WTC11 (cell line): ENCODE measurements at regions not wholly inside any gene's neighbourhood (a gene's known extent, or its start where the extent isn't known, plus 50 kb on each side); places are given as distances from the start of the nearest gene placed in this dataset.

Experiments
- ATF6 ChIP-seq: sonication (generic); formaldehyde crosslinking; IDR thresholded peaks from 2 replicates; pipeline ENCODE4 v1.8.1; 2023; ENCODE audit warnings: mild to moderate bottlenecking, missing genetic modification reagents
- FOXP1 ChIP-seq: sonication (generic); formaldehyde crosslinking; IDR thresholded peaks from 2 replicates; pipeline ENCODE4 v1.8.0; 2022; ENCODE audit warnings: missing genetic modification reagents, mild to moderate bottlenecking, moderate library complexity, borderline replicate concordance
- JUN ChIP-seq: sonication (generic); formaldehyde crosslinking; IDR thresholded peaks from 2 replicates; pipeline ENCODE4 v1.8.0; 2023; ENCODE audit warnings: mild to moderate bottlenecking, missing genetic modification reagents
- STAT6 ChIP-seq: sonication (generic); formaldehyde crosslinking; conservative IDR thresholded peaks from 2 replicates; pipeline ENCODE4 v1.8.1; 2023; ENCODE audit warnings: mild to moderate bottlenecking, low read depth, missing genetic modification reagents, moderate library complexity
- ZNF138 ChIP-seq: sonication (generic); formaldehyde crosslinking; conservative IDR thresholded peaks from 2 replicates; pipeline ENCODE4 v1.8.1; 2022; ENCODE audit warnings: mild to moderate bottlenecking, moderate library complexity, missing genetic modification reagents
- TF ChIP-seq, protein P1 (sequence below): fragments of 200-600 bp; IDR thresholded peaks from 2 replicates; pipeline ENCODE4 v1.8.0; 2022; ENCODE audit warnings: antibody characterized with exemption

DNA sequence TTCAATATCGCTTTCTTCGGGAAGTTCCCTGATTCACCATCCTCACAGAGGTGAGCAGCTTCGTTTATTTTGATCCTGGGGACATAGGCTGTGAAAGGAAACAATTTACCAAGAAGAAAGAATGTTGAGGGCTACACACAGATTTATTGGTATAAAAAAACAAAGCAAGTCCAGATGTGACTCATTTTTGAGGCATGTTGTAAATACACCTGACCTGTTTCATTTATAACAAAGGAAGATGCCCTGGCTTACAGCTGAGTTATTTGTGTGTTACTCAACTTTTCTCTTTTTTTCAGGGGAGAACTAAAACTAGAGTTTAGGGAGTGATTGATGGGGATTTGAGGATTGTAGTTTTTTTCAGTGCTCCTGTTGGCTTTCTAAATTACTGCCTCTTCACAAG, 489.5 kb downstream of the CBLN4 start:
- no peak for TF ChIP-seq ZNF138 (CRISPR knock-in tag)
- TF ChIP-seq, protein P1, sequence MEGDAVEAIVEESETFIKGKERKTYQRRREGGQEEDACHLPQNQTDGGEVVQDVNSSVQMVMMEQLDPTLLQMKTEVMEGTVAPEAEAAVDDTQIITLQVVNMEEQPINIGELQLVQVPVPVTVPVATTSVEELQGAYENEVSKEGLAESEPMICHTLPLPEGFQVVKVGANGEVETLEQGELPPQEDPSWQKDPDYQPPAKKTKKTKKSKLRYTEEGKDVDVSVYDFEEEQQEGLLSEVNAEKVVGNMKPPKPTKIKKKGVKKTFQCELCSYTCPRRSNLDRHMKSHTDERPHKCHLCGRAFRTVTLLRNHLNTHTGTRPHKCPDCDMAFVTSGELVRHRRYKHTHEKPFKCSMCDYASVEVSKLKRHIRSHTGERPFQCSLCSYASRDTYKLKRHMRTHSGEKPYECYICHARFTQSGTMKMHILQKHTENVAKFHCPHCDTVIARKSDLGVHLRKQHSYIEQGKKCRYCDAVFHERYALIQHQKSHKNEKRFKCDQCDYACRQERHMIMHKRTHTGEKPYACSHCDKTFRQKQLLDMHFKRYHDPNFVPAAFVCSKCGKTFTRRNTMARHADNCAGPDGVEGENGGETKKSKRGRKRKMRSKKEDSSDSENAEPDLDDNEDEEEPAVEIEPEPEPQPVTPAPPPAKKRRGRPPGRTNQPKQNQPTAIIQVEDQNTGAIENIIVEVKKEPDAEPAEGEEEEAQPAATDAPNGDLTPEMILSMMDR = no peak
- no peak for TF ChIP-seq STAT6
- TF ChIP-seq FOXP1 (CRISPR knock-in tag) = no peak
- TF ChIP-seq ATF6 (CRISPR knock-in tag) = no peak
- TF ChIP-seq JUN (CRISPR knock-in tag) = no peak
